ENCODE measurements at regions not wholly inside any gene's neighbourhood (a gene's known extent, or its start where the extent isn't known, plus 50 kb on each side); places are given as distances from the start of the nearest gene placed in this dataset.
"Not testable (repeated sequence)": the region's sequence is repeated elsewhere in the genome, so short reads cannot be mapped to it uniquely, and the experiment has no call there.

GRCh38 chr6:26766203-26766902 lies 106.8 kb upstream of the ZNF322 start:
- not testable (repeated sequence) for H3K27ac Mint-ChIP-seq, H3K4me3 Mint-ChIP-seq, H3K9me3 Mint-ChIP-seq, H3K27me3 Mint-ChIP-seq, H3K36me3 Mint-ChIP-seq, H3K4me1 Mint-ChIP-seq

GRCh38 chr6:26770941-26771666 lies 111.6 kb upstream of the ZNF322 start:
- H3K27ac Mint-ChIP-seq, H3K4me1 Mint-ChIP-seq, H3K9me3 Mint-ChIP-seq, H3K4me3 Mint-ChIP-seq, H3K27me3 Mint-ChIP-seq, H3K36me3 Mint-ChIP-seq: not testable (repeated sequence)

GRCh38 chr6:26773414-26773813 lies 113.9 kb upstream of the ZNF322 start:
- not testable (repeated sequence) for H3K36me3 Mint-ChIP-seq, H3K4me3 Mint-ChIP-seq, H3K27ac Mint-ChIP-seq, H3K9me3 Mint-ChIP-seq, H3K4me1 Mint-ChIP-seq, H3K27me3 Mint-ChIP-seq

- H3K27ac Mint-ChIP-seq, H3K36me3 Mint-ChIP-seq, H3K4me1 Mint-ChIP-seq, H3K27me3 Mint-ChIP-seq, H3K9me3 Mint-ChIP-seq, H3K4me3 Mint-ChIP-seq: not testable (repeated sequence)
Observed at GRCh38 chr6:26780563-26780962, 121.0 kb upstream of the ZNF322 start.

GRCh38 chr6:26795474-26796307 lies 136.1 kb upstream of the ZNF322 start:
- H3K36me3 Mint-ChIP-seq, H3K27ac Mint-ChIP-seq, H3K9me3 Mint-ChIP-seq, H3K27me3 Mint-ChIP-seq, H3K4me1 Mint-ChIP-seq, H3K4me3 Mint-ChIP-seq: not testable (repeated sequence)

- H3K27ac Mint-ChIP-seq, H3K4me1 Mint-ChIP-seq, H3K36me3 Mint-ChIP-seq, H3K9me3 Mint-ChIP-seq, H3K27me3 Mint-ChIP-seq, H3K4me3 Mint-ChIP-seq: not testable (repeated sequence)
Observed at GRCh38 chr6:26799903-26800633, 140.5 kb upstream of the ZNF322 start.

GRCh38 chr6:26803762-26804161 lies 144.2 kb upstream of the ZNF322 start:
- not testable (repeated sequence) for H3K36me3 Mint-ChIP-seq, H3K27me3 Mint-ChIP-seq, H3K4me3 Mint-ChIP-seq, H3K9me3 Mint-ChIP-seq, H3K27ac Mint-ChIP-seq, H3K4me1 Mint-ChIP-seq

- not testable (repeated sequence) for H3K36me3 Mint-ChIP-seq, H3K27ac Mint-ChIP-seq, H3K27me3 Mint-ChIP-seq, H3K9me3 Mint-ChIP-seq, H3K4me1 Mint-ChIP-seq, H3K4me3 Mint-ChIP-seq
Observed at GRCh38 chr6:26811486-26812116, 152.1 kb upstream of the ZNF322 start.

- not testable (repeated sequence) for H3K9me3 Mint-ChIP-seq, H3K4me1 Mint-ChIP-seq, H3K27me3 Mint-ChIP-seq, H3K36me3 Mint-ChIP-seq, H3K27ac Mint-ChIP-seq, H3K4me3 Mint-ChIP-seq
Observed at GRCh38 chr6:26818640-26819225, 159.2 kb upstream of the ZNF322 start.

GRCh38 chr6:26827965-26828364 lies 168.4 kb upstream of the ZNF322 start:
- H3K4me1 Mint-ChIP-seq, H3K27me3 Mint-ChIP-seq, H3K4me3 Mint-ChIP-seq, H3K36me3 Mint-ChIP-seq, H3K27ac Mint-ChIP-seq, H3K9me3 Mint-ChIP-seq: not testable (repeated sequence)

- H3K4me1 Mint-ChIP-seq, H3K4me3 Mint-ChIP-seq, H3K9me3 Mint-ChIP-seq, H3K27ac Mint-ChIP-seq, H3K27me3 Mint-ChIP-seq, H3K36me3 Mint-ChIP-seq: not testable (repeated sequence)
Observed at GRCh38 chr6:26829480-26829879, 169.9 kb upstream of the ZNF322 start.

GRCh38 chr6:26830992-26831391 lies 171.4 kb upstream of the ZNF322 start:
- H3K27me3 Mint-ChIP-seq, H3K36me3 Mint-ChIP-seq, H3K27ac Mint-ChIP-seq, H3K4me3 Mint-ChIP-seq, H3K4me1 Mint-ChIP-seq, H3K9me3 Mint-ChIP-seq: not testable (repeated sequence)

- not testable (repeated sequence) for H3K9me3 Mint-ChIP-seq, H3K27me3 Mint-ChIP-seq, H3K36me3 Mint-ChIP-seq, H3K4me3 Mint-ChIP-seq, H3K27ac Mint-ChIP-seq, H3K4me1 Mint-ChIP-seq
Observed at GRCh38 chr6:26835707-26836106, 176.2 kb upstream of the ZNF322 start.

- not testable (repeated sequence) for H3K9me3 Mint-ChIP-seq, H3K4me3 Mint-ChIP-seq, H3K4me1 Mint-ChIP-seq, H3K36me3 Mint-ChIP-seq, H3K27ac Mint-ChIP-seq, H3K27me3 Mint-ChIP-seq
Observed at GRCh38 chr6:26836657-26837056, 177.1 kb upstream of the ZNF322 start.

GRCh38 chr6:26844823-26845222 lies 185.3 kb upstream of the ZNF322 start:
- not testable (repeated sequence) for H3K4me1 Mint-ChIP-seq, H3K4me3 Mint-ChIP-seq, H3K27me3 Mint-ChIP-seq

More at GRCh38 chr6:26844823-26845222, 185.3 kb upstream of the ZNF322 start:
- not testable (repeated sequence) for H3K27ac Mint-ChIP-seq, H3K9me3 Mint-ChIP-seq, H3K36me3 Mint-ChIP-seq
